Naive B cell (primary cell): ENCODE measurements at regions not wholly inside any gene's neighbourhood (a gene's known extent, or its start where the extent isn't known, plus 50 kb on each side); places are given as distances from the start of the nearest gene placed in this dataset.
A peak's percentile ranks its signal among the peaks of the same experiment; 100 is the strongest.
"Not testable (repeated sequence)": the region's sequence is repeated elsewhere in the genome, so short reads cannot be mapped to it uniquely, and the experiment has no call there.

Experiments
- ATAC-seq, 2 donors: fragments of 150-1000 bp; cut with Tn5 transposase; 2 replicates each; pipeline ENCODE4 v1.10.0; 2021; ENCODE audit warnings: low read depth in 2 of 2, mild to moderate bottlenecking in 2 of 2, moderate library complexity in 2 of 2
- DNase-seq: peaks from one replicate; pipeline ENCODE4 v3.0.0; 2022
- H3K27ac Mint-ChIP-seq, 6 donors: one replicate each; pipeline ENCODE4 v1.8.0; 2020 to 2022; ENCODE audit warnings: mild to moderate bottlenecking in 6 of 6, mixed read lengths in 6 of 6, moderate library complexity in 5 of 6, inconsistent platforms in 2 of 6
- H3K27me3 Mint-ChIP-seq, 3 donors: one replicate each; pipeline ENCODE4 v1.8.0; 2021 to 2022; ENCODE audit warnings: mixed read lengths in 3 of 3, mild to moderate bottlenecking in 1 of 3
- H3K36me3 Mint-ChIP-seq, 2 donors: one replicate each; pipeline ENCODE4 v1.8.0; 2020 to 2022; ENCODE audit warnings: mixed read lengths in 2 of 2, inconsistent platforms in 1 of 2, mild to moderate bottlenecking in 1 of 2
- H3K4me1 Mint-ChIP-seq, 3 donors: one replicate each; pipeline ENCODE4 v1.8.0; 2020 to 2022; ENCODE audit warnings: mixed read lengths in 3 of 3, inconsistent platforms in 1 of 3, mild to moderate bottlenecking in 1 of 3, moderate library complexity in 1 of 3
- H3K4me3 Mint-ChIP-seq, 8 donors: one replicate each; pipeline ENCODE4 v1.8.0; 2020 to 2022; ENCODE audit warnings: mild to moderate bottlenecking in 8 of 8, mixed read lengths in 8 of 8, moderate library complexity in 8 of 8, inconsistent platforms in 2 of 8
- H3K9me3 Mint-ChIP-seq, 7 donors: one replicate each; pipeline ENCODE4 v1.8.0; 2020 to 2022; ENCODE audit warnings: mixed read lengths in 7 of 7, mild to moderate bottlenecking in 5 of 7, inconsistent platforms in 2 of 7, moderate library complexity in 1 of 7

- not testable (repeated sequence) for H3K4me3 Mint-ChIP-seq, H3K27ac Mint-ChIP-seq, H3K4me1 Mint-ChIP-seq, H3K36me3 Mint-ChIP-seq, ATAC-seq, DNase-seq, H3K27me3 Mint-ChIP-seq
- peaks cover 0 to 16% (median 6%) of the 10 kb centered on the region in 7 donors for H3K9me3 Mint-ChIP-seq
Measured at GRCh38 chr10:38718972-38719371, 624.8 kb downstream of the ZNF37A start.

GRCh38 chr10:38730076-38730475 lies 635.9 kb downstream of the ZNF37A start:
- H3K4me1 Mint-ChIP-seq, result no peaks in the 10 kb centered on the region
- DNase-seq (no peak), ATAC-seq (no peak)
- H3K4me3 Mint-ChIP-seq, result no peak overlapping the region
- H3K27ac Mint-ChIP-seq, result peak overlapping the region in 1 of 6 donors; percentile 51
- peaks cover 3 to 18% (median 6%) of the 10 kb centered on the region in 7 donors for H3K9me3 Mint-ChIP-seq
- no peaks in the 10 kb centered on the region for H3K27me3 Mint-ChIP-seq
- no peaks in the 10 kb centered on the region for H3K36me3 Mint-ChIP-seq

- peaks cover 0 to 21% (median 10%) of the 10 kb centered on the region in 7 donors for H3K9me3 Mint-ChIP-seq
- not testable (repeated sequence) for H3K27me3 Mint-ChIP-seq
Measured at GRCh38 chr10:38736646-38737045, 642.5 kb downstream of the ZNF37A start.

GRCh38 chr10:38737224-38737623 lies 643.1 kb downstream of the ZNF37A start:
- peaks cover 0 to 24% (median 10%) of the 10 kb centered on the region in 7 donors for H3K9me3 Mint-ChIP-seq
- ATAC-seq, H3K36me3 Mint-ChIP-seq, H3K27me3 Mint-ChIP-seq, DNase-seq, H3K4me1 Mint-ChIP-seq, H3K27ac Mint-ChIP-seq, H3K4me3 Mint-ChIP-seq: not testable (repeated sequence)

More at GRCh38 chr10:38736646-38737045, 642.5 kb downstream of the ZNF37A start:
- H3K27ac Mint-ChIP-seq, DNase-seq, H3K4me1 Mint-ChIP-seq, H3K4me3 Mint-ChIP-seq, H3K36me3 Mint-ChIP-seq, ATAC-seq: not testable (repeated sequence)

- peaks cover 0 to 28% (median 10%) of the 10 kb centered on the region in 7 donors for H3K9me3 Mint-ChIP-seq
- H3K36me3 Mint-ChIP-seq, DNase-seq, ATAC-seq, H3K27me3 Mint-ChIP-seq, H3K4me1 Mint-ChIP-seq, H3K4me3 Mint-ChIP-seq, H3K27ac Mint-ChIP-seq: not testable (repeated sequence)
Measured at GRCh38 chr10:38738011-38738410, 643.9 kb downstream of the ZNF37A start.

GRCh38 chr10:38739011-38739775 lies 645.1 kb downstream of the ZNF37A start:
- not testable (repeated sequence) for H3K27me3 Mint-ChIP-seq, H3K4me3 Mint-ChIP-seq, H3K4me1 Mint-ChIP-seq, H3K27ac Mint-ChIP-seq, DNase-seq, H3K36me3 Mint-ChIP-seq, ATAC-seq
- H3K9me3 Mint-ChIP-seq, result peaks cover 0 to 20% (median 8%) of the 10 kb centered on the region in 7 donors

- Mint-ChIP-seq H3K9me3 (peaks cover 0 to 14% (median 4%) of the 10 kb centered on the region in 7 donors), H3K4me3 (no peak overlapping the region), H3K27me3 (no peaks in the 10 kb centered on the region), H3K4me1 (no peaks in the 10 kb centered on the region), H3K36me3 (no peaks in the 10 kb centered on the region), H3K27ac (no peak overlapping the region)
- ATAC-seq (no peak), DNase-seq (no peak)
Measured at GRCh38 chr10:38740102-38740501, 646.0 kb downstream of the ZNF37A start.

GRCh38 chr10:38741226-38741625 lies 647.1 kb downstream of the ZNF37A start:
- Mint-ChIP-seq H3K4me3 (no peak overlapping the region), H3K36me3 (no peaks in the 10 kb centered on the region), H3K27me3 (no peaks in the 10 kb centered on the region), H3K27ac (no peak overlapping the region), H3K9me3 (peaks cover 0 to 14% (median 1%) of the 10 kb centered on the region in 7 donors), H3K4me1 (no peaks in the 10 kb centered on the region)
- ATAC-seq, result no peak
- no peak for DNase-seq

GRCh38 chr10:38744446-38744845 lies 650.3 kb downstream of the ZNF37A start:
- H3K36me3 Mint-ChIP-seq, H3K4me1 Mint-ChIP-seq, DNase-seq, H3K4me3 Mint-ChIP-seq, ATAC-seq, H3K27me3 Mint-ChIP-seq, H3K27ac Mint-ChIP-seq: not testable (repeated sequence)
- peaks cover 0 to 14% (median 2%) of the 10 kb centered on the region in 7 donors for H3K9me3 Mint-ChIP-seq

GRCh38 chr10:38746065-38746464 lies 651.9 kb downstream of the ZNF37A start:
- ATAC-seq, H3K36me3 Mint-ChIP-seq, H3K4me1 Mint-ChIP-seq, H3K27ac Mint-ChIP-seq, H3K4me3 Mint-ChIP-seq, DNase-seq, H3K27me3 Mint-ChIP-seq: not testable (repeated sequence)
- peaks cover 0 to 11% (median 0%) of the 10 kb centered on the region in 7 donors for H3K9me3 Mint-ChIP-seq
